ENCODE measurements at regions not wholly inside any gene's neighbourhood (a gene's known extent, or its start where the extent isn't known, plus 50 kb on each side); places are given as distances from the start of the nearest gene placed in this dataset.

DNA sequence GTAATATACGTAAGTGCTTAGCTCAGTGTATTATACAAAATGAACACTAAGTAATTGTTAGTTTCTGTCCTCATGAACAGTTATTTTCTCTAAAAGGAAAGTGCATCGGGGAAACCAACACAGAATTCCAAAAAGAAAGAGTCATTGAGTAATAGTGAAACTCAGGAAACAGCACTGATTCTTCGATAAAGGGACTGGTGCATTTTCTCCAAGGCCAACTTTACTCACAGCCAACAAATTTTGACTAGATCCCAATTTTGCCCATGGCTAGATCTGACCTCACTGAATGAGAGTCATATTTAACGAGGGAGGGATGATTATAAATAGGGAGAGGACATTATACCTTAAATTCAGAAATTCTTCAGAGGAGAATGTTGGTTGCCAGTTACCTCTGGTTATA lies 390.9 kb upstream of the NRSN1 start:
- 2% methylated on average over 4 of the region's 4 CpGs for WGBS (ENCODE audit: low lambda C conversion rate)

DNA sequence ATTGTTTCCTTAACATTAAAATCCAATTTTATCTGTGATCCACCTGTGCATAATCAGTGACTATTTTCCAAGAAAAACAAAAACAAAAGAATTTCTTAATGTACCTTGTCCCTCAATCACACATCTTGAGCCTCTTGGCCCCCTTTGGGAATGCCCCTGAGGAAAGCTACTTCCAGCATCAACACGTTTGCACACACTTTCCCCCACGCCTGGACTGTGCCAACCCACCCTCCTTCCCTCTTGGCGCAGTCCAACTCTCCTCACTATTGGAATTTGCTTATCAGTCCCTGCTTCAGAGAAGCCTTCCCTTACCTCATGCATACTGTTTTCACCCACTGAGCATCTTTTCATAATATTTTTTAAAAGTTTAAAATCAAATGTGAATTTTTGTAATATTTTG lies 389.4 kb upstream of the NRSN1 start:
- H3K4me1 ChIP-seq (ENCODE audit: insufficient read depth, low read length): no peaks in the 10 kb centered on the region
- POLR2A ChIA-PET: no interaction called here
- H2AFZ ChIP-seq (ENCODE audit: low read length): no peak overlapping the region
- no peak overlapping the region for H3K27ac ChIP-seq (ENCODE audit: extremely low read length, insufficient read depth, low read length)
- no peak for FAIRE-seq
- WGBS (ENCODE audit: low lambda C conversion rate): 19% methylated on average over 3 of the region's 3 CpGs
- no peak for DNase-seq (ENCODE audit: low spot score)
- H3K79me2 ChIP-seq (ENCODE audit: insufficient read depth, low read length): no peaks in the 10 kb centered on the region
- H3K27me3 ChIP-seq (ENCODE audit: control insufficient read depth in 1 of 2, insufficient read depth in 2 of 2, low read length in 2 of 2): no peaks in the 10 kb centered on the region
- no peak overlapping the region for H3K4me2 ChIP-seq (ENCODE audit: low read depth, low read length)
- no peaks in the 10 kb centered on the region for H4K20me1 ChIP-seq (ENCODE audit: insufficient read depth, low read length)
- no peaks in the 10 kb centered on the region for H3K36me3 ChIP-seq (replicated peaks in 1 of 2; ENCODE audit: control insufficient read depth in 1 of 2, insufficient read depth in 2 of 2, low read length in 2 of 2)
- BruUV-seq (replicated peaks): no TSS peak
- H3K9me3 ChIP-seq (ENCODE audit: low read length): no peaks in the 10 kb centered on the region
- no peak for ATAC-seq
- in situ Hi-C loops (cut with HindIII; ENCODE audit: extremely low pct_ligation_motif_present, low pct_unique_long_range_greater_than_20kb): no loop called here
- no peak overlapping the region for H3K9ac ChIP-seq (ENCODE audit: insufficient read depth, low read depth, low read length)
- intact Hi-C loops (cut with micrococcal nuclease; ENCODE audit: unreplicated experiment): no loop called here
- no peak overlapping the region for H3K4me3 ChIP-seq (replicated peaks in 1 of 3; ENCODE audit: insufficient read depth in 1 of 3, low read depth in 2 of 3, low read length in 3 of 3)
- CTCF ChIA-PET (ENCODE audit: low intra/inter-chr PET ratio, low total read pairs): no interaction called here
- no peak for TF ChIP-seq ZFP1 (CRISPR knock-in tag; IDR thresholded peaks at IDR 0.05)
- TF ChIP-seq ZNF547 (CRISPR knock-in tag; IDR thresholded peaks at IDR 0.05): no peak
- no peak for TF ChIP-seq SKI (IDR thresholded peaks at IDR 0.05; ENCODE audit: partially characterized antibody)
- no peak for TF ChIP-seq ZNF598 (CRISPR knock-in tag; IDR thresholded peaks at IDR 0.05; ENCODE audit: borderline replicate concordance)
- TF ChIP-seq KLF13 (CRISPR knock-in tag; IDR thresholded peaks at IDR 0.05): no peak
- no peak for TF ChIP-seq PRDM15 (CRISPR knock-in tag; IDR thresholded peaks at IDR 0.05)
- TF ChIP-seq ZNF484 (CRISPR knock-in tag; IDR thresholded peaks at IDR 0.05; ENCODE audit: borderline replicate concordance, low read depth): no peak
- no peak for TF ChIP-seq ZNF343 (CRISPR knock-in tag; IDR thresholded peaks at IDR 0.05)
- no peak for TF ChIP-seq ARNT2 (CRISPR knock-in tag; IDR thresholded peaks at IDR 0.05; ENCODE audit: low read depth)

More for the DNA sequence above, 390.9 kb upstream of the NRSN1 start:
- Histone ChIP-seq H3K79me2 (ENCODE audit: insufficient read depth, low read length) (no peaks in the 10 kb centered on the region), H4K20me1 (ENCODE audit: insufficient read depth, low read length) (no peaks in the 10 kb centered on the region), H3K27ac (ENCODE audit: extremely low read length, insufficient read depth, low read length) (no peak overlapping the region), H3K9me3 (ENCODE audit: low read length) (no peaks in the 10 kb centered on the region), H3K4me1 (ENCODE audit: insufficient read depth, low read length) (no peaks in the 10 kb centered on the region), H3K27me3 (ENCODE audit: control insufficient read depth in 1 of 2, insufficient read depth in 2 of 2, low read length in 2 of 2) (no peaks in the 10 kb centered on the region), H3K4me3 (replicated peaks in 1 of 3; ENCODE audit: insufficient read depth in 1 of 3, low read depth in 2 of 3, low read length in 3 of 3) (no peak overlapping the region), H3K4me2 (ENCODE audit: low read depth, low read length) (no peak overlapping the region), H3K9ac (ENCODE audit: insufficient read depth, low read depth, low read length) (no peak overlapping the region), H2AFZ (ENCODE audit: low read length) (peak overlapping the region; percentile 29), H3K36me3 (replicated peaks in 1 of 2; ENCODE audit: control insufficient read depth in 1 of 2, insufficient read depth in 2 of 2, low read length in 2 of 2) (no peaks in the 10 kb centered on the region)
- BruUV-seq (replicated peaks): no TSS peak
- ChIA-PET CTCF (ENCODE audit: low intra/inter-chr PET ratio, low total read pairs) (no interaction called here), POLR2A (no interaction called here)
- FAIRE-seq (no peak), ATAC-seq (no peak), DNase-seq (ENCODE audit: low spot score) (no peak)
- in situ Hi-C loops (cut with HindIII; ENCODE audit: extremely low pct_ligation_motif_present, low pct_unique_long_range_greater_than_20kb): no loop called here
- intact Hi-C loops (cut with micrococcal nuclease; ENCODE audit: unreplicated experiment): no loop called here
- TF ChIP-seq SOX13 (IDR thresholded peaks at IDR 0.05) (no peak), SOX13 (CRISPR knock-in tag; conservative IDR thresholded peaks at IDR 0.05 in 1 of 2, IDR thresholded peaks at IDR 0.05 in 1 of 2) (no peak), ZNF138 (CRISPR knock-in tag; IDR thresholded peaks at IDR 0.05; ENCODE audit: low read depth) (no peak), PLRG1 (conservative IDR thresholded peaks at IDR 0.05) (no peak), ZNF354B (CRISPR knock-in tag; IDR thresholded peaks at IDR 0.05) (no peak), SIX4 (CRISPR knock-in tag; IDR thresholded peaks at IDR 0.05) (no peak), SATB2 (CRISPR knock-in tag; IDR thresholded peaks at IDR 0.05) (no peak)
- TF ChIP-seq, protein P1, sequence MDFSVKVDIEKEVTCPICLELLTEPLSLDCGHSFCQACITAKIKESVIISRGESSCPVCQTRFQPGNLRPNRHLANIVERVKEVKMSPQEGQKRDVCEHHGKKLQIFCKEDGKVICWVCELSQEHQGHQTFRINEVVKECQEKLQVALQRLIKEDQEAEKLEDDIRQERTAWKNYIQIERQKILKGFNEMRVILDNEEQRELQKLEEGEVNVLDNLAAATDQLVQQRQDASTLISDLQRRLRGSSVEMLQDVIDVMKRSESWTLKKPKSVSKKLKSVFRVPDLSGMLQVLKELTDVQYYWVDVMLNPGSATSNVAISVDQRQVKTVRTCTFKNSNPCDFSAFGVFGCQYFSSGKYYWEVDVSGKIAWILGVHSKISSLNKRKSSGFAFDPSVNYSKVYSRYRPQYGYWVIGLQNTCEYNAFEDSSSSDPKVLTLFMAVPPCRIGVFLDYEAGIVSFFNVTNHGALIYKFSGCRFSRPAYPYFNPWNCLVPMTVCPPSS (IDR thresholded peaks at IDR 0.05): no peak

Measured in HepG2 (cell line).